Inflammatory macrophage treated with lipopolysaccharide for 1 hour (primary cell): ENCODE measurements at regions not wholly inside any gene's neighbourhood (a gene's known extent, or its start where the extent isn't known, plus 50 kb on each side); places are given as distances from the start of the nearest gene placed in this dataset.

Experiments
- DNase-seq, 2 donors: peaks; one replicate each; pipeline ENCODE4 v3.0.0-alpha.2; 2020 to 2022

- DNase-seq: no peak
These were observed 256.1 kb upstream of the SALL1 start for GRCh38 chr16:51407199-51407598.

- DNase-seq: no peak
These were observed 254.3 kb upstream of the SALL1 start for GRCh38 chr16:51405361-51405760.

- DNase-seq: no peak
These were observed 253.3 kb upstream of the SALL1 start for GRCh38 chr16:51404386-51404785.

GRCh38 chr16:51402785-51403184, 251.7 kb upstream of the SALL1 start:
- no peak for DNase-seq

GRCh38 chr16:51402298-51402697, 251.2 kb upstream of the SALL1 start:
- no peak for DNase-seq

- no peak for DNase-seq
These were observed 250.6 kb upstream of the SALL1 start for GRCh38 chr16:51401673-51402072.

GRCh38 chr16:51399908-51400670, 249.0 kb upstream of the SALL1 start:
- no peak for DNase-seq

GRCh38 chr16:51394421-51394820, 243.4 kb upstream of the SALL1 start:
- no peak for DNase-seq

- no peak for DNase-seq
These were observed 242.4 kb upstream of the SALL1 start for GRCh38 chr16:51393381-51394005.

- DNase-seq: no peak
These were observed 241.6 kb upstream of the SALL1 start for GRCh38 chr16:51392521-51393187.

GRCh38 chr16:51391798-51392511, 240.9 kb upstream of the SALL1 start:
- no peak for DNase-seq

GRCh38 chr16:51390877-51391276, 239.8 kb upstream of the SALL1 start:
- DNase-seq: no peak

GRCh38 chr16:51389881-51390280, 238.8 kb upstream of the SALL1 start:
- DNase-seq: no peak

GRCh38 chr16:51388516-51388951, 237.5 kb upstream of the SALL1 start:
- no peak for DNase-seq

GRCh38 chr16:51383909-51384308, 232.8 kb upstream of the SALL1 start:
- no peak for DNase-seq

GRCh38 chr16:51382940-51383339, 231.9 kb upstream of the SALL1 start:
- DNase-seq: no peak

- no peak for DNase-seq
These were observed 231.1 kb upstream of the SALL1 start for GRCh38 chr16:51382211-51382610.

- no peak for DNase-seq
These were observed 225.0 kb upstream of the SALL1 start for GRCh38 chr16:51376080-51376479.

- DNase-seq: no peak
These were observed 223.7 kb upstream of the SALL1 start for GRCh38 chr16:51374790-51375189.

GRCh38 chr16:51374346-51374745, 223.3 kb upstream of the SALL1 start:
- no peak for DNase-seq

GRCh38 chr16:51365715-51366114, 214.6 kb upstream of the SALL1 start:
- no peak for DNase-seq

- no peak for DNase-seq
These were observed 208.3 kb upstream of the SALL1 start for GRCh38 chr16:51359141-51359955.

- no peak for DNase-seq
These were observed 206.8 kb upstream of the SALL1 start for GRCh38 chr16:51357839-51358238.
